ENCODE measurements at regions not wholly inside any gene's neighbourhood (a gene's known extent, or its start where the extent isn't known, plus 50 kb on each side); places are given as distances from the start of the nearest gene placed in this dataset.

DNA sequence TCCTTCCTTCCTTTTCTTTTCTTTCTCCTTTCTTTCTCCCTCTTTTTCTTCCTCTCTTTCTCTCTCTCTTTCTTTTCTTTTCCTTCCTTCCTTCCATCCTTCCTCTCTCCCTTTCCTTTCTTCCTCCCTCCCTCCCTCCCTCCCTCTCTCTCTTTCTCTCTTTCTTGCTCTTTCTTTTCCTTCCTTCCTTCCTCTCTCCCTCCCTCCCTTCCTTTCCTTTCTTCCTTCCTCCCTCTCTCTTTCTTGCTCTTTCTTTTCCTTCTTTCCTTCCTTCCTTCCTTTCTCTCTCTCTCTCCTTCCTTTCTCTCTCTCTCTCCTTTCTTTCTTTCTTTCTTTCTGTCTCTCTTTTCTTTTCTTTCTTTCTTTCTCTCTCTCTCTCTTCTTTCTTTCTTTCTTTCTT is 207.6 kb downstream of the ATP23 start:
- no peak overlapping the region for H2AFZ ChIP-seq (ENCODE audit: low read length)
- no peaks in the 10 kb centered on the region for H3K27me3 ChIP-seq (ENCODE audit: low read length)
- no peak overlapping the region for H3K4me3 ChIP-seq (ENCODE audit: low read length)
- no peaks in the 10 kb centered on the region for H3K9me3 ChIP-seq (ENCODE audit: low read length)
- H3K79me2 ChIP-seq (ENCODE audit: low read length): no peaks in the 10 kb centered on the region
- H4K20me1 ChIP-seq (ENCODE audit: insufficient read depth, low read depth, low read length): no peaks in the 10 kb centered on the region
- no peaks in the 10 kb centered on the region for H3K4me1 ChIP-seq (ENCODE audit: low read length)
- H3K9ac ChIP-seq (ENCODE audit: low read length): no peak overlapping the region
- no peak overlapping the region for H3K4me2 ChIP-seq (ENCODE audit: low read depth, low read length, poor library complexity, severe bottlenecking)
- H3K9me2 ChIP-seq (replicated peaks; ENCODE audit: insufficient read depth, low read length): no peaks in the 10 kb centered on the region
- DNase-seq: no peak
- no peak overlapping the region for H3K27ac ChIP-seq (ENCODE audit: low read length)
- no peaks in the 10 kb centered on the region for H3K36me3 ChIP-seq (ENCODE audit: insufficient read depth, low read length)

DNA sequence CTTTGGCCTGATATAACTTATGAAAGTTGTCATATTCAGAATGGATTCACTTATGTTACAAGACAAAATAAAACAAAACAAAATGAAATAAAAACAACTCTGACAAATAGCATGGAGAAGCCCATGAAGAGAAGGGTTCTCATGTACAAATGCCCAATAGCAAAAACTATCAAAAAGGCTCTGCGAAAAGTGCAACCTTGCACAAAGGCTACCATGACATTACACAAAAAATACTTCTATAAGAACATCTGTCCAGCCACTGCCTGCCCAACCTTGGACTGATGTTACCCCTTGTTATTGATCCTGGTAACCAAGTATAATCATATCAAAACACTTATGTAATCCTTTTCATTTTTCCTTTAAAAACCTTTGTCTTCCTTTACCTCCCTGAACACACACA is 213.0 kb downstream of the ATP23 start:
- no peak for DNase-seq
- no peaks in the 10 kb centered on the region for H3K4me1 ChIP-seq (ENCODE audit: low read length)
- H3K27ac ChIP-seq (ENCODE audit: low read length): no peak overlapping the region
- H4K20me1 ChIP-seq (ENCODE audit: insufficient read depth, low read depth, low read length): no peaks in the 10 kb centered on the region
- no peaks in the 10 kb centered on the region for H3K9me3 ChIP-seq (ENCODE audit: low read length)
- no peak overlapping the region for H3K9ac ChIP-seq (ENCODE audit: low read length)
- H3K79me2 ChIP-seq (ENCODE audit: low read length): no peaks in the 10 kb centered on the region
- no peak overlapping the region for H3K4me2 ChIP-seq (ENCODE audit: low read depth, low read length, poor library complexity, severe bottlenecking)
- H3K4me3 ChIP-seq (ENCODE audit: low read length): no peak overlapping the region
- H3K9me2 ChIP-seq (replicated peaks; ENCODE audit: insufficient read depth, low read length): no peaks in the 10 kb centered on the region
- no peaks in the 10 kb centered on the region for H3K36me3 ChIP-seq (ENCODE audit: insufficient read depth, low read length)
- H2AFZ ChIP-seq (ENCODE audit: low read length): no peak overlapping the region
- no peaks in the 10 kb centered on the region for H3K27me3 ChIP-seq (ENCODE audit: low read length)

DNA sequence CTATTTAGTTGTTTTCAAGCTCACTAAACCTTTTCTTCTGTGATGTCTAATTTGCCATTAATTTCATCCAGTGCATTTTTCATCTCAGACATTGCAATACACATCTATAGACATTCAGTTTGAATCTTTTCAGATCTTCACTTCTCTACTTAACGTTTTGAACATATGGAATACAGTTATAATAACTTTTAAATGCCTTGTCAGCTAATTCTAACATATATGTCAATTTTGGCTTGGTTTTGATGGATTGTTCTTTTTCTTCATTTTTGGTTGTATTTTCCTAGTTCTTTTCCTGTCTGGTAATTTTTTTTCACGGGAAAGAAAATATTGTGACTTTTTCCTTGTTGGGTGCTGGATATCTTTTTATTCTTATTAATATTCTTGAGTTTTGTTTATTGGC is 215.3 kb downstream of the ATP23 start:
- Histone ChIP-seq H3K9me3 (ENCODE audit: low read length) (no peaks in the 10 kb centered on the region), H3K4me3 (ENCODE audit: low read length) (no peak overlapping the region), H3K4me2 (ENCODE audit: low read depth, low read length, poor library complexity, severe bottlenecking) (no peak overlapping the region), H2AFZ (ENCODE audit: low read length) (no peak overlapping the region), H3K27me3 (ENCODE audit: low read length) (no peaks in the 10 kb centered on the region), H3K27ac (ENCODE audit: low read length) (no peak overlapping the region), H3K36me3 (ENCODE audit: insufficient read depth, low read length) (no peaks in the 10 kb centered on the region), H3K9me2 (replicated peaks; ENCODE audit: insufficient read depth, low read length) (no peaks in the 10 kb centered on the region), H4K20me1 (ENCODE audit: insufficient read depth, low read depth, low read length) (no peaks in the 10 kb centered on the region), H3K4me1 (ENCODE audit: low read length) (no peaks in the 10 kb centered on the region), H3K79me2 (ENCODE audit: low read length) (no peaks in the 10 kb centered on the region), H3K9ac (ENCODE audit: low read length) (no peak overlapping the region)
- no peak for DNase-seq

DNA sequence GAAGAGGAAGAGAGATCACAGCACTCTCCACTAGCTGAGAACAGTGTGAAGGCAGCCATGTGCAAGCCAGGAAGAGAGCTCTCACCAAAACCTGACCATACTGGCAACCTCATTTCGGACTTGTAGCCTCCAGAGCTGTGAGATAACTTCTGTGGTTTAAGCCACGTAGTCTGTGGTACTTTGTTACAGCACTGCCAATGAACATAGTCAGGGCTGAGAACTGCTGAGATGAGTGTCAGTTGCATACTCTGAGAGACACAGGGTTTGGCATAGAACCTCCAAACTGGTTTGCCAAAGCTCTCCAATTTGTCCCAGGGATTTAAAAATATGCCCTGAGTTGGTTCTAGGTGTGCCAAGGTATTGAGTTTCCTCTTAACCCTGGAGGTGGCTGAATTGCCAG is 218.6 kb downstream of the ATP23 start:
- Histone ChIP-seq H3K27ac (ENCODE audit: low read length) (no peak overlapping the region), H3K9me2 (replicated peaks; ENCODE audit: insufficient read depth, low read length) (no peaks in the 10 kb centered on the region), H3K4me2 (ENCODE audit: low read depth, low read length, poor library complexity, severe bottlenecking) (no peak overlapping the region), H3K4me3 (ENCODE audit: low read length) (no peak overlapping the region), H2AFZ (ENCODE audit: low read length) (no peak overlapping the region), H3K9ac (ENCODE audit: low read length) (no peak overlapping the region), H3K4me1 (ENCODE audit: low read length) (no peaks in the 10 kb centered on the region), H4K20me1 (ENCODE audit: insufficient read depth, low read depth, low read length) (no peaks in the 10 kb centered on the region), H3K9me3 (ENCODE audit: low read length) (no peaks in the 10 kb centered on the region), H3K79me2 (ENCODE audit: low read length) (no peaks in the 10 kb centered on the region), H3K27me3 (ENCODE audit: low read length) (no peaks in the 10 kb centered on the region), H3K36me3 (ENCODE audit: insufficient read depth, low read length) (no peaks in the 10 kb centered on the region)
- no peak for DNase-seq

DNA sequence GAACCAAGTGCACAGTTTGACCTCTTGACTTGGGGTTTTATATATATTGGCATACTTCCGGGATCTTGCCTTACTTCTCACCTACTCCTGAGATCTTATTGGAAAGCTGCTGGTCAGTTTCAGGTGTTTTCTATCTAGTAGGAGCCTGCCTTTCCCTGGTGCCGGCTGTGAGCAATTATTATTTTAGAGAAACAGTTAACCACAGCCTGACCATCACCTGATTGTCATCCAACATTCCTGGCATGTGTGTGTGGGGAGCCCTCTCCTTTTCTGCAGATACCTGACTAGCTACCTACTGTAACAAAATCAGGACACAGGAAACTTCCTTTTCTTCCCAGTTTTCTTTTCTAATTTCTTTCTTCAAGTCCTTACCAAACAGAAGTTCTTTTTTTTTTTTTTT is 220.4 kb downstream of the ATP23 start:
- no peaks in the 10 kb centered on the region for H3K9me3 ChIP-seq (ENCODE audit: low read length)
- H3K79me2 ChIP-seq (ENCODE audit: low read length): no peaks in the 10 kb centered on the region
- H3K27me3 ChIP-seq (ENCODE audit: low read length): no peaks in the 10 kb centered on the region
- DNase-seq: no peak
- H3K36me3 ChIP-seq (ENCODE audit: insufficient read depth, low read length): no peaks in the 10 kb centered on the region
- no peak overlapping the region for H3K4me2 ChIP-seq (ENCODE audit: low read depth, low read length, poor library complexity, severe bottlenecking)
- H4K20me1 ChIP-seq (ENCODE audit: insufficient read depth, low read depth, low read length): no peaks in the 10 kb centered on the region
- H3K27ac ChIP-seq (ENCODE audit: low read length): no peak overlapping the region
- no peak overlapping the region for H3K4me3 ChIP-seq (ENCODE audit: low read length)
- H3K9me2 ChIP-seq (replicated peaks; ENCODE audit: insufficient read depth, low read length): no peaks in the 10 kb centered on the region
- no peaks in the 10 kb centered on the region for H3K4me1 ChIP-seq (ENCODE audit: low read length)
- H3K9ac ChIP-seq (ENCODE audit: low read length): no peak overlapping the region
- no peak overlapping the region for H2AFZ ChIP-seq (ENCODE audit: low read length)

DNA sequence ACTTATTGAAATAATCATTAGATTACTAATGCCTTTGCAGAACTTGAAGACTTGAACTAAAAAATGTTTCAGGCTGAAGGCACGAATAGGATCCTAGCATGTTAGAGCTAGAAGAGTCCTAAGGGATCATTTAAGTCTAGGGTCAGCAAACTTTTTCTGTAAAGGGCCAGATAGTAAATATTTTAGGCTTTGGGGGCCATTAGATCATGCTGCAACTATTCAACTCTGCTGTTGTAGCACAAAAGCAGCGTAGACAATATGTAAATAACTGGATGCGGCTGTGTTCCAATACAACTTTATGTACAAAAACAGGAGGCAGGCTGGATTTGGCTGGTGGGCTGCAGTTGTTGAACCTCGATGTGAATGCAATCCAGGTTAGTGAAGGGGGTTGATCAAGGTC is 221.7 kb downstream of the ATP23 start:
- H4K20me1 ChIP-seq (ENCODE audit: insufficient read depth, low read depth, low read length): no peaks in the 10 kb centered on the region
- no peak overlapping the region for H3K4me2 ChIP-seq (ENCODE audit: low read depth, low read length, poor library complexity, severe bottlenecking)
- H3K4me3 ChIP-seq (ENCODE audit: low read length): no peak overlapping the region
- H3K36me3 ChIP-seq (ENCODE audit: insufficient read depth, low read length): no peaks in the 10 kb centered on the region
- H3K27me3 ChIP-seq (ENCODE audit: low read length): no peaks in the 10 kb centered on the region
- H2AFZ ChIP-seq (ENCODE audit: low read length): no peak overlapping the region
- no peaks in the 10 kb centered on the region for H3K9me2 ChIP-seq (replicated peaks; ENCODE audit: insufficient read depth, low read length)
- H3K27ac ChIP-seq (ENCODE audit: low read length): no peak overlapping the region
- no peak for DNase-seq
- no peak overlapping the region for H3K9ac ChIP-seq (ENCODE audit: low read length)
- H3K79me2 ChIP-seq (ENCODE audit: low read length): no peaks in the 10 kb centered on the region
- no peaks in the 10 kb centered on the region for H3K4me1 ChIP-seq (ENCODE audit: low read length)
- no peaks in the 10 kb centered on the region for H3K9me3 ChIP-seq (ENCODE audit: low read length)

DNA sequence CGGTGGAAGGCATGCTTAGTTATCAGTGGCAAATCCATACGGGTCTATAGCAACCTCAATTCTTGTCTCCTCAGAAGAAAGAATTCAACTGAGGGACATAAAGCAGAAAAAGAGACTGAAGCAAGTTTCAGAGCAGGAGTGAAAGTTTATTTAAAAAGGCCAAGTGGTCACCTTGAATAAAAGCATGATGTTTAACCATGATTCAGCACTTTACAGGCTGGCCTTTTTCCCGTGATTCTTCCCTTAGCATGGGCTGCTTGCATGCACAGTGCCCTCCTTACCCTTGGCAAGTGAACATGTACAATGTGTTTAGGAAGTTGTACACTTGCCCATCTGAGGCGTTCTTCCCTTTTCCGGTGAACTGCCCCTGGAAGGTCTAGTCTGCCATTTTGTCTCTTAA is 225.3 kb downstream of the ATP23 start:
- no peak overlapping the region for H2AFZ ChIP-seq (ENCODE audit: low read length)
- H3K27ac ChIP-seq (ENCODE audit: low read length): no peak overlapping the region
- no peaks in the 10 kb centered on the region for H3K79me2 ChIP-seq (ENCODE audit: low read length)
- H3K27me3 ChIP-seq (ENCODE audit: low read length): no peaks in the 10 kb centered on the region
- 0 out of 2 replicates have a peak, but pooled peaks cover 4% of the 10 kb centered on the region for H3K9me2 ChIP-seq (replicated peaks; ENCODE audit: insufficient read depth, low read length)
- H3K9me3 ChIP-seq (ENCODE audit: low read length): no peaks in the 10 kb centered on the region
- no peak overlapping the region for H3K4me2 ChIP-seq (ENCODE audit: low read depth, low read length, poor library complexity, severe bottlenecking)
- no peak for DNase-seq
- H3K4me3 ChIP-seq (ENCODE audit: low read length): no peak overlapping the region
- H3K4me1 ChIP-seq (ENCODE audit: low read length): no peaks in the 10 kb centered on the region
- no peaks in the 10 kb centered on the region for H4K20me1 ChIP-seq (ENCODE audit: insufficient read depth, low read depth, low read length)
- no peak overlapping the region for H3K9ac ChIP-seq (ENCODE audit: low read length)
- no peaks in the 10 kb centered on the region for H3K36me3 ChIP-seq (ENCODE audit: insufficient read depth, low read length)

DNA sequence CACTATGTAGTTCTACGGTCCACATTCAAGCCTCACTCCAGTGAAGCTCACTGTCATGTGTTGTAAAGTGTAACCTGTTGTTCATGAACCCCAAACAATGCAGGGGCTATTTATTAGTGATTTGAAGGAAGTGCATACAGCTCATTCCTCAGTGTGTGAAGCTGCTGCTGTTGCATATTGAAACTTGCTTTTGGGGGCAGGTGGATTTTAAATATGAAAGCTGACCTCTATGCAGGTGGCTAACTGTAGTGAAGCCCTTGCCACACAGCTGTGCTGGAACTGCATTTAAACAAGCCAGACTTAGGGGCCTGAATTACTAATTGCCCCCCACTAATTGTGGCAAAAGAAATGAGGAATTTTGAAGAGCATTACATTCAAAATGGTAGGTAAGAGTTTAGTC is 226.3 kb downstream of the ATP23 start:
- Histone ChIP-seq H3K9me3 (ENCODE audit: low read length) (no peaks in the 10 kb centered on the region), H3K4me2 (ENCODE audit: low read depth, low read length, poor library complexity, severe bottlenecking) (no peak overlapping the region), H3K36me3 (ENCODE audit: insufficient read depth, low read length) (no peaks in the 10 kb centered on the region), H3K27ac (ENCODE audit: low read length) (no peak overlapping the region), H3K4me1 (ENCODE audit: low read length) (no peaks in the 10 kb centered on the region), H3K9me2 (replicated peaks; ENCODE audit: insufficient read depth, low read length) (0 out of 2 replicates have a peak, but pooled peaks cover 4% of the 10 kb centered on the region), H3K9ac (ENCODE audit: low read length) (no peak overlapping the region), H3K27me3 (ENCODE audit: low read length) (no peaks in the 10 kb centered on the region), H3K79me2 (ENCODE audit: low read length) (no peaks in the 10 kb centered on the region), H3K4me3 (ENCODE audit: low read length) (no peak overlapping the region), H4K20me1 (ENCODE audit: insufficient read depth, low read depth, low read length) (no peaks in the 10 kb centered on the region), H2AFZ (ENCODE audit: low read length) (no peak overlapping the region)
- DNase-seq: no peak

DNA sequence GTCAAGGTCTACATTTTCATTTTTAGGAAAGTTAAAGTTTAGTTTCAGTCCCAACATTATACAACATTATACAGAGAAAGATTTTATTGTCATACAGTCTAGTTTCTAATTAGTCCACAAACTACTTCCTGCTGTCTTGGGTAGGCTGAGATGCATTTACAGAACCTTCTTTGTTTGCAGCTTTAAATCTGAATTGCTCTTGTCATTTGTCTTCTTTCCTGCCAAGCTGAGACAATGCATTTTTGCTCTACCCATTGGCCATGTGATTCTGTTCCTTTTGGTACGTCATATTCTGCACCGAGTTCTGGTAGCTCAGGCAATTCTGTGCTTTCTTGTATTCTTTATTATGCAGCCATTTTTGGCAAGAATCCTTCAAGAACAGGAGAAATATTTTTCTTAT is 228.5 kb downstream of the ATP23 start:
- Histone ChIP-seq H4K20me1 (ENCODE audit: insufficient read depth, low read depth, low read length) (no peaks in the 10 kb centered on the region), H3K4me2 (ENCODE audit: low read depth, low read length, poor library complexity, severe bottlenecking) (no peak overlapping the region), H2AFZ (ENCODE audit: low read length) (no peak overlapping the region), H3K9me2 (replicated peaks; ENCODE audit: insufficient read depth, low read length) (0 out of 2 replicates have a peak, but pooled peaks cover 4% of the 10 kb centered on the region), H3K36me3 (ENCODE audit: insufficient read depth, low read length) (no peaks in the 10 kb centered on the region), H3K79me2 (ENCODE audit: low read length) (no peaks in the 10 kb centered on the region), H3K9ac (ENCODE audit: low read length) (no peak overlapping the region), H3K27me3 (ENCODE audit: low read length) (no peaks in the 10 kb centered on the region), H3K4me1 (ENCODE audit: low read length) (no peaks in the 10 kb centered on the region), H3K9me3 (ENCODE audit: low read length) (no peaks in the 10 kb centered on the region), H3K27ac (ENCODE audit: low read length) (no peak overlapping the region), H3K4me3 (ENCODE audit: low read length) (no peak overlapping the region)
- no peak for DNase-seq
